Osteoblast (primary cell): ENCODE measurements at regions not wholly inside any gene's neighbourhood (a gene's known extent, or its start where the extent isn't known, plus 50 kb on each side); places are given as distances from the start of the nearest gene placed in this dataset.

Experiments used
- DNase-seq: peaks from one replicate; pipeline ENCODE4 v3.0.0; 2011; ENCODE audit warnings: low spot score, mixed read lengths; ENCODE audit not compliant: insufficient read length; ENCODE audit errors: missing footprints
- H2AFZ ChIP-seq: 2 replicates; pipeline ENCODE4 v1.6.0; 2011; ENCODE audit warnings: mild to moderate bottlenecking, low read length
- H3K27ac ChIP-seq: 2 replicates; pipeline ENCODE4 v1.5.1; 2011; ENCODE audit warnings: mild to moderate bottlenecking, low read depth, low read length, moderate library complexity
- H3K27me3 ChIP-seq: 2 replicates; pipeline ENCODE4 v1.6.0; 2012; ENCODE audit warnings: mild to moderate bottlenecking, control low read depth, inconsistent platforms, low read length, moderate library complexity; ENCODE audit not compliant: insufficient read depth
- H3K36me3 ChIP-seq: 2 replicates; pipeline ENCODE4 v1.5.1; 2011; ENCODE audit warnings: mild to moderate bottlenecking, low read length, control low read depth, moderate library complexity; ENCODE audit not compliant: insufficient read depth
- H3K4me1 ChIP-seq: 2 replicates; pipeline ENCODE4 v1.5.1; 2011; ENCODE audit warnings: mild to moderate bottlenecking, low read length, control low read depth, moderate library complexity; ENCODE audit not compliant: insufficient read depth
- H3K4me2 ChIP-seq: 2 replicates; pipeline ENCODE4 v1.6.0; 2011; ENCODE audit warnings: mild to moderate bottlenecking, low read length; ENCODE audit not compliant: insufficient read depth
- H3K4me3 ChIP-seq: fragments of 200-600 bp; sonication (generic); 3 replicates; pipeline ENCODE4 v1.5.1; 2012; ENCODE audit warnings: mild to moderate bottlenecking, low read length, inconsistent platforms; ENCODE audit not compliant: insufficient read depth
- H3K79me2 ChIP-seq: 2 replicates; pipeline ENCODE4 v1.6.0; 2012; ENCODE audit warnings: mild to moderate bottlenecking, low read length, control low read depth, inconsistent platforms; ENCODE audit not compliant: insufficient read depth
- H3K9me3 ChIP-seq: 2 replicates; pipeline ENCODE4 v1.5.1; 2011; ENCODE audit warnings: low read depth, low read length, control low read depth
- H4K20me1 ChIP-seq: 2 replicates; pipeline ENCODE4 v1.6.0; 2012; ENCODE audit warnings: mild to moderate bottlenecking, low read length, control low read depth; ENCODE audit not compliant: insufficient read depth
- TF ChIP-seq, protein P1 (sequence below): IDR thresholded peaks from 2 replicates; pipeline ENCODE4 v1.5.1; 2011; ENCODE audit warnings: mild to moderate bottlenecking, low read depth, low read length, moderate library complexity; ENCODE audit errors: extremely low read depth

DNA sequence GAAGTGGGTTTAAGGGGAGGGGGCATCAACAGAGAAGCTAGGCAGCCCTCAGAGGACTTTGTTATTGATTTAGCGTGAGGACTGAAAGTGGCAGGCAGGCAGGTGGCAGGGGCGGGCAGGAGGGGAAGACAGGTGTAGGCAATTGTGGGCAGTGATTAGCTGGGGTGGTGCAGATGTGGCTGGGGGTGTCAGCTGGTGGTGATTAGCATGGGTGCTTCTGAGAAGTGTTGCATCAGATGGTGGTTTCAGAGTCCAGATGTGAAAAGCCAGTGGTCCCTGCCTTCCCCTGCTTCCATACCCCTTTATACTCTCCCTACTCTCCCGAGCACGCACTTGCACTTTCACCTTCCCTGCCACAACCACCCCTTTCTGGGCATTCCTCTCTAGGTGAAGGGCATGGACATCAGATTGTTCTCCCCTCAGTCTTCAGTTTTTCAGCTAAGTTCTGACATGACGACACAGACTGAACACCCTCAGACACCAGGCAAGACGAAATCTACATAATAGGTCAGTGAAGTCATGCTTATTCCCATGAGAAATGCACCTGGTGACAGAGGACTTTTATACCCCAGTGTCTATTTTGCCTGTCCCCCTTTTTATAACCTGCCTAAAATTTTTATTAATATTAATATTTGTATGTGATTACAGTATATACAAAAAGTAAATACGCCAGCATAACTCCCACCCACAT, 435.7 kb upstream of the CADM1 start:
- H3K4me3 ChIP-seq = no peak overlapping the region
- H3K79me2 ChIP-seq = no peaks in the 10 kb centered on the region
- TF ChIP-seq, protein P1, sequence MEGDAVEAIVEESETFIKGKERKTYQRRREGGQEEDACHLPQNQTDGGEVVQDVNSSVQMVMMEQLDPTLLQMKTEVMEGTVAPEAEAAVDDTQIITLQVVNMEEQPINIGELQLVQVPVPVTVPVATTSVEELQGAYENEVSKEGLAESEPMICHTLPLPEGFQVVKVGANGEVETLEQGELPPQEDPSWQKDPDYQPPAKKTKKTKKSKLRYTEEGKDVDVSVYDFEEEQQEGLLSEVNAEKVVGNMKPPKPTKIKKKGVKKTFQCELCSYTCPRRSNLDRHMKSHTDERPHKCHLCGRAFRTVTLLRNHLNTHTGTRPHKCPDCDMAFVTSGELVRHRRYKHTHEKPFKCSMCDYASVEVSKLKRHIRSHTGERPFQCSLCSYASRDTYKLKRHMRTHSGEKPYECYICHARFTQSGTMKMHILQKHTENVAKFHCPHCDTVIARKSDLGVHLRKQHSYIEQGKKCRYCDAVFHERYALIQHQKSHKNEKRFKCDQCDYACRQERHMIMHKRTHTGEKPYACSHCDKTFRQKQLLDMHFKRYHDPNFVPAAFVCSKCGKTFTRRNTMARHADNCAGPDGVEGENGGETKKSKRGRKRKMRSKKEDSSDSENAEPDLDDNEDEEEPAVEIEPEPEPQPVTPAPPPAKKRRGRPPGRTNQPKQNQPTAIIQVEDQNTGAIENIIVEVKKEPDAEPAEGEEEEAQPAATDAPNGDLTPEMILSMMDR = no peak
- no peak overlapping the region for H3K4me2 ChIP-seq
- no peaks in the 10 kb centered on the region for H4K20me1 ChIP-seq
- DNase-seq = no peak
- no peaks in the 10 kb centered on the region for H3K9me3 ChIP-seq
- H3K36me3 ChIP-seq = no peaks in the 10 kb centered on the region
- no peak overlapping the region for H2AFZ ChIP-seq
- H3K27me3 ChIP-seq = no peaks in the 10 kb centered on the region
- no peaks in the 10 kb centered on the region for H3K4me1 ChIP-seq
- no peak overlapping the region for H3K27ac ChIP-seq

DNA sequence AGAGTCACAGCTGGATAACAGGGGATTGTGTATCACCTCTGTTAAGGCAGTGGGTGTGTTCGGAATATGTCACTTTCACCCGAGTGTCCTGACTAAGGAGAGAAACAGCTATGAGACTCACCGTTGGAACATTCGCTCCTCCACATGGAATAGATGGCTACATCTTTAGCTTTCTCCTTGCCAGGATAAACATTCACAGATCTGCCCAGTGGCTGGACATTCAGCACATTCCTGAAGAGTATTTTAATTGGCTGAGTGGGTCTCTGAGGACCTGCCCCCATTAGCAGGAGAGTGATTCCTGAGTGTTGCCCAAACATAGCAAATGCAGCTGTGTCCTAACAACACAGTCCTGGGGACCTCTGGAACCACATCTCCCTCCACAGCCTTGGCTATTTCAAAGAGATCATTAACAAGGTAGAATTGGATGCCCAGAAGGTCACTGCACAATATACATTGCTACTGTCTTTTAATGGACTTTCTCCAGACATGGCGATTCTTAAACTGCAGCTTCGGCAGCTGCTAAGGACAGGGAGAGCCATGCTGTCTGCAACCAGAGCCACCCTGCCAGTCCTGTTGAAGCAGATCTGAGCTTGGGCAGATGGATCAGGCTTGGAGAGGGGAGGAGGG, 435.0 kb upstream of the CADM1 start:
- TF ChIP-seq, protein P1 = no peak
- H3K4me1 ChIP-seq = no peaks in the 10 kb centered on the region
- H3K36me3 ChIP-seq = no peaks in the 10 kb centered on the region
- H3K4me2 ChIP-seq = no peak overlapping the region
- no peak for DNase-seq
- H3K27me3 ChIP-seq = no peaks in the 10 kb centered on the region
- no peak overlapping the region for H3K4me3 ChIP-seq
- no peak overlapping the region for H2AFZ ChIP-seq
- no peaks in the 10 kb centered on the region for H3K9me3 ChIP-seq
- no peak overlapping the region for H3K27ac ChIP-seq
- H4K20me1 ChIP-seq = no peaks in the 10 kb centered on the region
- no peaks in the 10 kb centered on the region for H3K79me2 ChIP-seq

DNA sequence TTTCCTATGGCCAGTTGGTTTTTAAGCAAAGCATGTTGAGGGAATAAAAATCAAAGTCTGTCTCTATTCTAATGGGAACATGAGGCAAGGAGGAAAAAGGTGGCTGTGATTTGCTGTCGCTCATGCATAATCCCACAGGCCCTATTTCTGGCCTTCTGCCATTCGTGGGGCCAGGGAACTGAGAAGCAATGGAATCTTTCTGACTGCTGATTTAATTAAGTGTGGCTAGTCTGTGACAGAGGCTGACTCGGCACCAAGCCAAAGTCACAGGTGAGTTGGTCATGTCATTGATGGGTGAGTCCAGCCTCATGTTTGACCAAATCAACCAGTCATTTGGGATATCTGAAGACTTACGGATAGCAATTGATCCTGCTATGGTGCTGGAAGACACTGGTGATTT, 429.3 kb upstream of the CADM1 start:
- Histone ChIP-seq H3K4me1 (no peaks in the 10 kb centered on the region), H3K9me3 (no peaks in the 10 kb centered on the region), H4K20me1 (no peaks in the 10 kb centered on the region), H3K36me3 (no peaks in the 10 kb centered on the region), H3K4me2 (no peak overlapping the region), H3K79me2 (no peaks in the 10 kb centered on the region), H3K27me3 (no peaks in the 10 kb centered on the region), H3K27ac (no peak overlapping the region), H3K4me3 (no peak overlapping the region), H2AFZ (no peak overlapping the region)
- no peak for DNase-seq
- TF ChIP-seq, protein P1 = no peak

DNA sequence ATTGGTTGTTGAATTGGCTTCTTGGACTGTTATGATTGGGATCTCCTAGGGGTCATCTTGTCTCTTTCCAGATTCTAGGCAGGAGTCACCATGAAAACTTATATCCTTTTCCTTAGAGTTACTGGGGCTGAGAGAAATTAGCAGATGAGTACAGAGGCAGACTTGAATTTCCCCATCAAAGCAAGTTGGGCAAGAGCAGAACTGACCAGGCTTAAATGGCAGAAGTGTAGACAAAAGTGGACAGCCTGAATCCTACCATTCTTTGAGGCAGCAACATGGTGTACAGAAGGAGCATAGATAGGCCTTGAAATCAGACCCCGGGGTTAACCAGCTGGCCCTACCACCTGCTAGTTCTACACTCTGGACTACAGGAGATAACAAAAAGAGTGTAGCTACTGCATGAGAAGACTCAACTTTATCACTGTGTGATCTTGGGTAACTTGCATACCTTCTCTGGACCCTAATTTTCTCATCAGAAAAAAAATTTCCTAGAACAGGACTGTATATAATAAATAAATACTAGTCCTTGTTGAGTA, 427.4 kb upstream of the CADM1 start:
- H3K4me1 ChIP-seq = no peaks in the 10 kb centered on the region
- no peaks in the 10 kb centered on the region for H4K20me1 ChIP-seq
- TF ChIP-seq, protein P1 = no peak
- H3K4me2 ChIP-seq = no peak overlapping the region
- no peak for DNase-seq
- H3K9me3 ChIP-seq = peaks cover 2% of the 10 kb centered on the region
- no peaks in the 10 kb centered on the region for H3K27me3 ChIP-seq
- no peak overlapping the region for H3K4me3 ChIP-seq
- no peaks in the 10 kb centered on the region for H3K36me3 ChIP-seq
- H3K27ac ChIP-seq = no peak overlapping the region
- no peaks in the 10 kb centered on the region for H3K79me2 ChIP-seq
- H2AFZ ChIP-seq = no peak overlapping the region
